OCI-LY7 (cell line): ENCODE measurements at regions not wholly inside any gene's neighbourhood (a gene's known extent, or its start where the extent isn't known, plus 50 kb on each side); places are given as distances from the start of the nearest gene placed in this dataset.

Experiments used
- BruUV-seq: library from RNA; stranded (reverse); fragments of 400-500 nt; replicated peaks from 2 replicates; lab custom pipeline; 2021; lab: Mats Ljungman, UMichigan
- CTCF ChIA-PET: fragments of 300-600 bp; sonication (Branson Sonifier 250); formaldehyde crosslinking; loops from one replicate; lab custom pipeline; 2022; ENCODE audit warnings: antibody characterized with exemption; ENCODE audit not compliant: unreplicated experiment; lab: Charles Lee
- POLR2A ChIA-PET: fragments of 300-600 bp; sonication (Branson Sonifier 250); formaldehyde crosslinking; loops from one replicate; lab custom pipeline; 2022; ENCODE audit warnings: antibody characterized with exemption; lab: Charles Lee
- DNase-seq: peaks from one replicate; pipeline ENCODE4 v3.0.0-alpha.2; 2015; ENCODE audit warnings: low spot score
- H2AFZ ChIP-seq: fragments of 200-600 bp; sonication (generic), shearing (Covaris generic); 2 replicates; pipeline ENCODE4 v1.6.1; 2014; ENCODE audit warnings: mild to moderate bottlenecking, antibody characterized with exemption, low read length, moderate library complexity
- H3K27ac ChIP-seq: fragments of 200-600 bp; sonication (generic); 2 replicates; pipeline ENCODE4 v1.5.1; 2014; ENCODE audit warnings: mixed run types, low read depth, mild to moderate bottlenecking, moderate library complexity, low read length, inconsistent platforms; ENCODE audit not compliant: poor library complexity, severe bottlenecking
- H3K36me3 ChIP-seq: fragments of 200-600 bp; sonication (generic); 2 replicates; pipeline ENCODE4 v1.6.1; 2014; ENCODE audit warnings: mild to moderate bottlenecking, antibody characterized with exemption, low read length, moderate library complexity, mixed read lengths; ENCODE audit not compliant: insufficient read depth
- H3K4me1 ChIP-seq: fragments of 200-600 bp; sonication (generic); 2 replicates; pipeline ENCODE4 v1.5.1; 2014; ENCODE audit warnings: mild to moderate bottlenecking, low read length; ENCODE audit not compliant: insufficient read depth, poor library complexity, severe bottlenecking
- H3K4me2 ChIP-seq: fragments of 200-600 bp; sonication (generic); 2 replicates; pipeline ENCODE4 v1.6.1; 2014; ENCODE audit warnings: mild to moderate bottlenecking, low read length
- H3K4me3 ChIP-seq: fragments of 200-600 bp; sonication (generic); 2 replicates; pipeline ENCODE4 v1.5.1; 2014; ENCODE audit warnings: mild to moderate bottlenecking, low read depth, low read length; ENCODE audit not compliant: poor library complexity, severe bottlenecking
- H3K79me2 ChIP-seq: fragments of 200-600 bp; sonication (generic); 2 replicates; pipeline ENCODE4 v1.6.1; 2016; ENCODE audit warnings: low read depth, mild to moderate bottlenecking, low read length, moderate library complexity, mixed read lengths; ENCODE audit not compliant: insufficient read depth
- H3K9me2 ChIP-seq: fragments of 200-600 bp; sonication (generic); 2 replicates; pipeline ENCODE4 v1.6.1; 2016; ENCODE audit warnings: mild to moderate bottlenecking, low read length, mixed read lengths; ENCODE audit not compliant: insufficient read depth
- H3K9me3 ChIP-seq: fragments of 200-600 bp; sonication (generic); 2 replicates; pipeline ENCODE4 v1.6.1; 2014; ENCODE audit warnings: mild to moderate bottlenecking, mixed run types, low read length, mixed read lengths
- H4K20me1 ChIP-seq: fragments of 200-600 bp; sonication (generic); 2 replicates; pipeline ENCODE4 v1.6.1; 2014; ENCODE audit warnings: mild to moderate bottlenecking, antibody characterized with exemption, low read length, moderate library complexity, mixed read lengths; ENCODE audit not compliant: insufficient read depth
- CTCF ChIP-seq: fragments of 200-600 bp; sonication (generic); conservative IDR thresholded peaks from 2 replicates; pipeline ENCODE4 v1.5.1; 2014; ENCODE audit warnings: mild to moderate bottlenecking, antibody characterized with exemption, low read length, moderate library complexity, mixed read lengths
- EZH2phosphoT487 ChIP-seq: fragments of 200-600 bp; sonication (generic); IDR thresholded peaks from 2 replicates; pipeline ENCODE4 v1.6.1; 2018; ENCODE audit warnings: low read depth, borderline replicate concordance, mild to moderate bottlenecking, mixed run types, antibody characterized with exemption, low read length, moderate library complexity, mixed read lengths
- intact Hi-C: fragments of 100-400 bp; cut with micrococcal nuclease; formaldehyde crosslinking; loops from one replicate; pipeline ENCODE4 v1.10.0; 2022; ENCODE audit not compliant: unreplicated experiment

- H4K20me1 ChIP-seq, result 0 out of 2 replicates have a peak, but pooled peaks cover 3% of the 10 kb centered on the region
- no peak overlapping the region for H3K27ac ChIP-seq
- intact Hi-C loops, result no loop called here
- DNase-seq, result no peak
- no peak for TF ChIP-seq EZH2phosphoT487
- no peak for TF ChIP-seq CTCF
- H3K4me3 ChIP-seq, result no peak overlapping the region
- ChIA-PET POLR2A (interaction anchor here (0.7 to 1.2 kb wide), 2 partner anchors 13 to 1089 kb away, joined by 3 to 4 read pairs; no protein-coding TSS in a partner anchor), CTCF (interaction anchor here (0.6 kb wide), 1 partner anchor 16 kb away, joined by 3 read pairs; no protein-coding TSS in a partner anchor)
- no peaks in the 10 kb centered on the region for H3K9me3 ChIP-seq
- no peak overlapping the region for H2AFZ ChIP-seq
- peaks cover 20% of the 10 kb centered on the region for H3K36me3 ChIP-seq
- BruUV-seq, result no TSS peak
- peaks cover 22% of the 10 kb centered on the region for H3K4me1 ChIP-seq
- H3K9me2 ChIP-seq, result no peaks in the 10 kb centered on the region
- no peak overlapping the region for H3K4me2 ChIP-seq
- no peaks in the 10 kb centered on the region for H3K79me2 ChIP-seq
Observed at GRCh38 chr7:130966246-130967009, 232.4 kb upstream of the KLF14 start.

GRCh38 chr7:130970196-130970595, 236.2 kb upstream of the KLF14 start:
- POLR2A ChIA-PET, result interaction anchor here (0.6 to 1.6 kb wide), 7 partner anchors 9 to 1680 kb away, joined by 3 to 10 read pairs (median 5); no protein-coding TSS in a partner anchor
- Histone ChIP-seq H3K9me3 (no peaks in the 10 kb centered on the region), H3K36me3 (peaks cover 28% of the 10 kb centered on the region), H3K4me2 (no peak overlapping the region), H2AFZ (no peak overlapping the region), H4K20me1 (no peaks in the 10 kb centered on the region), H3K79me2 (no peaks in the 10 kb centered on the region), H3K27ac (no peak overlapping the region), H3K4me1 (peaks cover 11% of the 10 kb centered on the region), H3K9me2 (no peaks in the 10 kb centered on the region), H3K4me3 (no peak overlapping the region)
- intact Hi-C loops, result no loop called here
- no TSS peak for BruUV-seq
- TF ChIP-seq EZH2phosphoT487 (no peak), CTCF (no peak)
- DNase-seq, result no peak
- CTCF ChIA-PET, result interaction anchor here (1.4 kb wide), 1 partner anchor 12 kb away, joined by 9 read pairs; no protein-coding TSS in a partner anchor

GRCh38 chr7:130970696-130971095, 236.7 kb upstream of the KLF14 start:
- Histone ChIP-seq H3K4me1 (peaks cover 11% of the 10 kb centered on the region), H3K36me3 (peaks cover 33% of the 10 kb centered on the region), H4K20me1 (no peaks in the 10 kb centered on the region), H3K4me2 (no peak overlapping the region), H3K9me2 (no peaks in the 10 kb centered on the region), H3K9me3 (no peaks in the 10 kb centered on the region), H3K79me2 (no peaks in the 10 kb centered on the region), H3K27ac (no peak overlapping the region), H2AFZ (no peak overlapping the region), H3K4me3 (no peak overlapping the region)
- TF ChIP-seq EZH2phosphoT487, result no peak
- no peak for TF ChIP-seq CTCF
- no TSS peak for BruUV-seq
- CTCF ChIA-PET, result interaction anchor here (1.4 kb wide), 1 partner anchor 11 kb away, joined by 9 read pairs; no protein-coding TSS in a partner anchor
- no peak for DNase-seq
- POLR2A ChIA-PET, result interaction anchor here (0.6 to 1.6 kb wide), 4 partner anchors 8 to 130 kb away, joined by 3 to 6 read pairs (median 4); no protein-coding TSS in a partner anchor
- intact Hi-C loops, result no loop called here
